HCT116 (cell line): ENCODE measurements at regions not wholly inside any gene's neighbourhood (a gene's known extent, or its start where the extent isn't known, plus 50 kb on each side); places are given as distances from the start of the nearest gene placed in this dataset.

Source experiments
- ATAC-seq: fragments of 200-7000 bp; cut with Tn5 transposase; 2 replicates; pipeline ENCODE4 v1.9.1; 2020; ENCODE audit warnings: mild to moderate bottlenecking, moderate library complexity
- BruUV-seq: library from RNA; stranded (reverse); fragments of 400-500 nt; replicated peaks from 2 replicates; lab custom pipeline; 2021; lab: Mats Ljungman, UMichigan
- CTCF ChIA-PET: fragments of 300-600 bp; sonication (Branson Sonifier 250); formaldehyde crosslinking; loops from one replicate; lab custom pipeline; 2021; ENCODE audit warnings: antibody characterized with exemption; lab: Charles Lee
- POLR2A ChIA-PET: fragments of 300-600, 350-600 bp; sonication (Branson Sonifier 250); formaldehyde crosslinking; loops from one replicate; lab custom pipeline; 2021; ENCODE audit warnings: antibody characterized with exemption; lab: Charles Lee
- RAD21 ChIA-PET, 2 experiments: fragments of 300-600 bp; sonication (Branson Sonifier 250); formaldehyde crosslinking; loops; one replicate each; lab custom pipeline; 2023; ENCODE audit warnings: low total read pairs in 2 of 2; ENCODE audit not compliant: uncharacterized antibody in 2 of 2, unreplicated experiment in 2 of 2, low non-redundant PET in 1 of 2; lab: Charles Lee
- DNase-seq: peaks from one replicate; pipeline ENCODE4 v3.0.0-alpha.2; 2010; ENCODE audit warnings: low read depth, low spot score
- H2AFZ ChIP-seq: fragments of 200-600 bp; shearing (Covaris generic), sonication (generic); 2 replicates; pipeline ENCODE4 v1.6.1; 2017; ENCODE audit warnings: low read depth, mixed run types, mixed read lengths, antibody characterized with exemption, low read length; ENCODE audit not compliant: poor library complexity, severe bottlenecking
- H3K27ac ChIP-seq: 2 replicates; pipeline ENCODE4 v1.5.1; 2012; ENCODE audit warnings: low read depth, low read length
- H3K27me3 ChIP-seq: fragments of 200-600 bp; sonication (generic); 2 replicates; pipeline ENCODE4 v1.6.1; 2016; ENCODE audit warnings: mixed run types, low read length, mixed read lengths; ENCODE audit not compliant: insufficient read depth
- H3K36me3 ChIP-seq, 2 experiments: fragments of 200-500 bp in 1 of 2; fragments of 200-600 bp in 1 of 2; sonication (Bioruptor generic) in 1 of 2; sonication (generic) in 1 of 2; 2 replicates each; pipeline versions ENCODE4 v1.5.1 to v1.6.1; 2014 to 2016; ENCODE audit warnings: low read length in 2 of 2, inconsistent platforms in 1 of 2, mixed read lengths in 1 of 2, mixed run types in 1 of 2; ENCODE audit not compliant: insufficient read depth in 2 of 2, control insufficient read depth in 1 of 2
- H3K4me1 ChIP-seq, 2 experiments: fragments of 200-600 bp in 1 of 2; sonication (generic) in 1 of 2; 2 replicates each; pipeline versions ENCODE4 v1.5.1 to v1.6.1; 2012 to 2017; ENCODE audit warnings: low read length in 2 of 2, inconsistent platforms in 1 of 2, mild to moderate bottlenecking in 1 of 2, mixed read lengths in 1 of 2, mixed run types in 1 of 2, moderate library complexity in 1 of 2; ENCODE audit not compliant: insufficient read depth in 2 of 2, control insufficient read depth in 1 of 2
- H3K4me2 ChIP-seq: fragments of 200-600 bp; sonication (generic); 2 replicates; pipeline ENCODE4 v1.6.1; 2017; ENCODE audit warnings: mixed run types, low read length, mixed read lengths
- H3K4me3 ChIP-seq, 2 experiments: fragments of 200-600 bp in 1 of 2; sonication (generic) in 1 of 2; replicated peaks in 1 of 2; 2 replicates each; pipeline ENCODE4 v1.5.1; 2011 to 2016; ENCODE audit warnings: low read length in 2 of 2, control low read depth in 1 of 2, low read depth in 1 of 2, mild to moderate bottlenecking in 1 of 2, mixed read lengths in 1 of 2, mixed run types in 1 of 2
- H3K79me2 ChIP-seq: fragments of 200-600 bp; sonication (generic); 2 replicates; pipeline ENCODE4 v1.6.1; 2017; ENCODE audit warnings: mild to moderate bottlenecking, mixed run types, low read length, moderate library complexity, mixed read lengths; ENCODE audit not compliant: insufficient read depth
- H3K9ac ChIP-seq: fragments of 200-600 bp; sonication (generic); 2 replicates; pipeline ENCODE4 v1.6.1; 2016; ENCODE audit warnings: low read length, mixed read lengths
- H3K9me2 ChIP-seq: fragments of 200-600 bp; sonication (generic), shearing (Covaris generic); 2 replicates; pipeline ENCODE4 v1.6.1; 2017; ENCODE audit warnings: mixed run types, mild to moderate bottlenecking, moderate library complexity; ENCODE audit not compliant: insufficient read depth
- H3K9me3 ChIP-seq, 2 experiments: fragments of 200-500 bp in 1 of 2; fragments of 200-600 bp in 1 of 2; sonication (Bioruptor generic) in 1 of 2; sonication (generic) in 1 of 2; 2 replicates each; pipeline ENCODE4 v1.6.1; 2014 to 2017; ENCODE audit warnings: low read length in 2 of 2, mixed read lengths in 2 of 2, inconsistent platforms in 1 of 2, low read depth in 1 of 2, mild to moderate bottlenecking in 1 of 2, mixed run types in 1 of 2, moderate library complexity in 1 of 2; ENCODE audit not compliant: control insufficient read depth in 1 of 2, insufficient read depth in 1 of 2
- H4K20me1 ChIP-seq: fragments of 200-600 bp; sonication (generic), shearing (Covaris generic); 2 replicates; pipeline ENCODE4 v1.6.1; 2017; ENCODE audit warnings: mixed run types, mild to moderate bottlenecking, moderate library complexity; ENCODE audit not compliant: insufficient read depth
- CTCF ChIP-seq, 3 experiments: fragments of 200-600 bp in 1 of 3; sonication (generic) in 1 of 3; IDR thresholded peaks in 2 of 3; conservative IDR thresholded peaks in 1 of 3; 2 replicates each; pipeline ENCODE4 v1.5.1; 2012 to 2017; ENCODE audit warnings: low read depth in 2 of 3, low read length in 2 of 3, antibody characterized with exemption in 1 of 3, borderline replicate concordance in 1 of 3, control low read depth in 1 of 3, mild to moderate bottlenecking in 1 of 3, mixed read lengths in 1 of 3, mixed run types in 1 of 3, moderate library complexity in 1 of 3; ENCODE audit not compliant: insufficient read depth in 1 of 3
- MAX ChIP-seq: IDR thresholded peaks from 2 replicates; pipeline ENCODE4 v1.6.1; 2012
- RAD21 ChIP-seq: IDR thresholded peaks from 2 replicates; pipeline ENCODE4 v1.6.1; 2012; ENCODE audit warnings: low read depth, mild to moderate bottlenecking
- TCF7L2 ChIP-seq: IDR thresholded peaks from 2 replicates; pipeline ENCODE4 v1.7.0; 2011; ENCODE audit warnings: borderline replicate concordance, inconsistent platforms; ENCODE audit not compliant: insufficient read depth, insufficient read length; ENCODE audit errors: extremely low read depth
- YY1 ChIP-seq: IDR thresholded peaks from 2 replicates; pipeline ENCODE4 v1.6.1; 2011; ENCODE audit warnings: low read length, low read depth, moderate library complexity, mild to moderate bottlenecking; ENCODE audit not compliant: insufficient replicate concordance; ENCODE audit errors: extremely low read depth
- ZBTB33 ChIP-seq: IDR thresholded peaks from 2 replicates; pipeline ENCODE4 v1.6.1; 2011; ENCODE audit warnings: mild to moderate bottlenecking, low read length, moderate library complexity; ENCODE audit not compliant: insufficient replicate concordance; ENCODE audit errors: extremely low read depth
- ZFX ChIP-seq: fragments of 450-650 bp; IDR thresholded peaks from 2 replicates; pipeline ENCODE4 v1.6.1; 2017
- ZNF274 ChIP-seq: fragments of 200-500 bp; sonication (Bioruptor generic); IDR thresholded peaks from 2 replicates; pipeline ENCODE4 v1.6.1; 2014; ENCODE audit warnings: mild to moderate bottlenecking, low read depth, low read length, inconsistent platforms
- intact Hi-C: fragments of 100-400 bp; cut with micrococcal nuclease; formaldehyde crosslinking; loops from 2 replicates; pipeline ENCODE4 v1.10.0; 2022
- TF ChIP-seq, protein P1 (sequence below): IDR thresholded peaks from 2 replicates; pipeline ENCODE4 v1.6.1; 2012
- TF ChIP-seq, protein P2 (sequence below): IDR thresholded peaks from 2 replicates; pipeline ENCODE4 v1.6.1; 2012; ENCODE audit warnings: low read depth

GRCh38 chr18:68461481-68462018 lies 253.4 kb downstream of the TMX3 start:
- Histone ChIP-seq H4K20me1 (no peaks in the 10 kb centered on the region), H3K36me3 (no peaks in the 10 kb centered on the region), H3K9me3 (peaks cover 8 to 9% of the 10 kb centered on the region in 2 experiments; a peak in 2 of 4 replicates), H3K79me2 (no peaks in the 10 kb centered on the region), H3K27me3 (no peaks in the 10 kb centered on the region), H3K9ac (no peak overlapping the region), H3K4me3 (no peak overlapping the region), H3K27ac (no peak overlapping the region), H3K4me2 (no peak overlapping the region), H3K4me1 (no peaks in the 10 kb centered on the region), H2AFZ (no peak overlapping the region), H3K9me2 (no peaks in the 10 kb centered on the region)
- ChIA-PET RAD21 (no interaction called here), CTCF (no interaction called here), POLR2A (no interaction called here)
- no TSS peak for BruUV-seq
- TF ChIP-seq MAX (no peak), RAD21 (no peak), TCF7L2 (no peak), ZFX (no peak), ZNF274 (no peak)
- TF ChIP-seq, protein P1, sequence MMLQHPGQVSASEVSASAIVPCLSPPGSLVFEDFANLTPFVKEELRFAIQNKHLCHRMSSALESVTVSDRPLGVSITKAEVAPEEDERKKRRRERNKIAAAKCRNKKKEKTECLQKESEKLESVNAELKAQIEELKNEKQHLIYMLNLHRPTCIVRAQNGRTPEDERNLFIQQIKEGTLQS, result no peak
- no peak for DNase-seq
- intact Hi-C loops, result no loop called here
- ATAC-seq, result no peak

- BruUV-seq, result no TSS peak
- RAD21 ChIA-PET, result no interaction called here
- no peaks in the 10 kb centered on the region for H3K4me1 ChIP-seq
- H4K20me1 ChIP-seq, result no peaks in the 10 kb centered on the region
- POLR2A ChIA-PET, result no interaction called here
- H3K36me3 ChIP-seq, result no peaks in the 10 kb centered on the region
- intact Hi-C loops, result no loop called here
- no peak overlapping the region for H3K9ac ChIP-seq
- H3K4me3 ChIP-seq, result no peak overlapping the region
- peaks cover 6 to 9% of the 10 kb centered on the region in 2 experiments; a peak in 2 of 4 replicates for H3K9me3 ChIP-seq
- CTCF ChIA-PET, result no interaction called here
- H3K79me2 ChIP-seq, result no peaks in the 10 kb centered on the region
- no peak overlapping the region for H2AFZ ChIP-seq
- no peak overlapping the region for H3K27ac ChIP-seq
- H3K27me3 ChIP-seq, result no peaks in the 10 kb centered on the region
- DNase-seq, result no peak
- ATAC-seq, result no peak
- H3K4me2 ChIP-seq, result no peak overlapping the region
- H3K9me2 ChIP-seq, result no peaks in the 10 kb centered on the region
- TF ChIP-seq ZNF274 (no peak), YY1 (no peak), ZBTB33 (no peak), CTCF (IDR thresholded peaks at IDR 0.05 in 2 of 3, conservative IDR thresholded peaks at IDR 0.05 in 1 of 3; ENCODE audit: borderline replicate concordance in 1 of 3, insufficient read depth in 1 of 3, low read depth in 2 of 3, low read length in 2 of 3) (no peak)
- TF ChIP-seq, protein P2, sequence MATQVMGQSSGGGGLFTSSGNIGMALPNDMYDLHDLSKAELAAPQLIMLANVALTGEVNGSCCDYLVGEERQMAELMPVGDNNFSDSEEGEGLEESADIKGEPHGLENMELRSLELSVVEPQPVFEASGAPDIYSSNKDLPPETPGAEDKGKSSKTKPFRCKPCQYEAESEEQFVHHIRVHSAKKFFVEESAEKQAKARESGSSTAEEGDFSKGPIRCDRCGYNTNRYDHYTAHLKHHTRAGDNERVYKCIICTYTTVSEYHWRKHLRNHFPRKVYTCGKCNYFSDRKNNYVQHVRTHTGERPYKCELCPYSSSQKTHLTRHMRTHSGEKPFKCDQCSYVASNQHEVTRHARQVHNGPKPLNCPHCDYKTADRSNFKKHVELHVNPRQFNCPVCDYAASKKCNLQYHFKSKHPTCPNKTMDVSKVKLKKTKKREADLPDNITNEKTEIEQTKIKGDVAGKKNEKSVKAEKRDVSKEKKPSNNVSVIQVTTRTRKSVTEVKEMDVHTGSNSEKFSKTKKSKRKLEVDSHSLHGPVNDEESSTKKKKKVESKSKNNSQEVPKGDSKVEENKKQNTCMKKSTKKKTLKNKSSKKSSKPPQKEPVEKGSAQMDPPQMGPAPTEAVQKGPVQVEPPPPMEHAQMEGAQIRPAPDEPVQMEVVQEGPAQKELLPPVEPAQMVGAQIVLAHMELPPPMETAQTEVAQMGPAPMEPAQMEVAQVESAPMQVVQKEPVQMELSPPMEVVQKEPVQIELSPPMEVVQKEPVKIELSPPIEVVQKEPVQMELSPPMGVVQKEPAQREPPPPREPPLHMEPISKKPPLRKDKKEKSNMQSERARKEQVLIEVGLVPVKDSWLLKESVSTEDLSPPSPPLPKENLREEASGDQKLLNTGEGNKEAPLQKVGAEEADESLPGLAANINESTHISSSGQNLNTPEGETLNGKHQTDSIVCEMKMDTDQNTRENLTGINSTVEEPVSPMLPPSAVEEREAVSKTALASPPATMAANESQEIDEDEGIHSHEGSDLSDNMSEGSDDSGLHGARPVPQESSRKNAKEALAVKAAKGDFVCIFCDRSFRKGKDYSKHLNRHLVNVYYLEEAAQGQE, result no peak
These were observed 254.9 kb downstream of the TMX3 start for GRCh38 chr18:68459968-68460367.
